Neural cell (in vitro differentiated cells): ENCODE measurements at regions not wholly inside any gene's neighbourhood (a gene's known extent, or its start where the extent isn't known, plus 50 kb on each side); places are given as distances from the start of the nearest gene placed in this dataset.

Experiments used
- H2AFZ ChIP-seq: fragments of 200-600, 300-800 bp; sonication (generic), shearing (Covaris generic); 2 replicates; pipeline ENCODE4 v1.6.0; 2014; ENCODE audit warnings: low read depth, mild to moderate bottlenecking, antibody characterized with exemption, low read length, moderate library complexity
- H3F3A ChIP-seq: fragments of 200-600 bp; shearing (Covaris generic); 2 replicates; pipeline ENCODE4 v1.6.1; 2016; ENCODE audit warnings: mild to moderate bottlenecking, moderate library complexity, mixed read lengths, antibody characterized with exemption, low read length; ENCODE audit not compliant: insufficient read depth, poor library complexity, severe bottlenecking
- H3K27ac ChIP-seq: fragments of 200-600, 300-800 bp; sonication (generic), shearing (Covaris generic); 2 replicates; pipeline ENCODE4 v1.5.1; 2014; ENCODE audit warnings: mild to moderate bottlenecking, low read length, moderate library complexity
- H3K27me3 ChIP-seq: fragments of 300-800, 200-600 bp; sonication (generic), shearing (Covaris generic); 2 replicates; pipeline ENCODE4 v1.6.0; 2014; ENCODE audit warnings: mild to moderate bottlenecking, low read depth, low read length, moderate library complexity; ENCODE audit not compliant: insufficient read depth
- H3K36me3 ChIP-seq: fragments of 300-800, 200-600 bp; sonication (generic), shearing (Covaris generic); 2 replicates; pipeline ENCODE4 v1.5.1; 2014; ENCODE audit warnings: mild to moderate bottlenecking, antibody characterized with exemption, low read length, moderate library complexity; ENCODE audit not compliant: insufficient read depth
- H3K4me2 ChIP-seq: fragments of 300-800, 200-600 bp; sonication (generic), shearing (Covaris generic); 2 replicates; pipeline ENCODE4 v1.6.0; 2014; ENCODE audit warnings: mild to moderate bottlenecking, low read length
- H3K4me3 ChIP-seq: fragments of 300-800, 200-600 bp; sonication (generic), shearing (Covaris generic); 2 replicates; pipeline ENCODE4 v1.5.1; 2014; ENCODE audit warnings: mild to moderate bottlenecking, low read length, moderate library complexity
- H3K79me2 ChIP-seq: fragments of 200-600 bp; shearing (Covaris generic); replicated peaks from 2 replicates; pipeline ENCODE4 v1.6.0; 2014; ENCODE audit warnings: mild to moderate bottlenecking, low read length, moderate library complexity; ENCODE audit not compliant: insufficient read depth
- H3K9ac ChIP-seq: fragments of 300-800, 200-600 bp; sonication (generic), shearing (Covaris generic); 2 replicates; pipeline ENCODE4 v1.6.1; 2016; ENCODE audit warnings: mild to moderate bottlenecking, low read length, mixed read lengths
- H3K9me2 ChIP-seq: fragments of 200-600 bp; shearing (Covaris generic); 2 replicates; pipeline ENCODE4 v1.6.1; 2016; ENCODE audit warnings: mild to moderate bottlenecking, low read length, mixed read lengths; ENCODE audit not compliant: insufficient read depth
- H3K9me3 ChIP-seq: fragments of 200-600, 300-800 bp; sonication (generic), shearing (Covaris generic); 2 replicates; pipeline ENCODE4 v1.6.1; 2016; ENCODE audit warnings: mild to moderate bottlenecking, mixed run types, low read length, moderate library complexity, mixed read lengths
- H4K20me1 ChIP-seq: fragments of 200-600 bp; shearing (Covaris generic); 2 replicates; pipeline ENCODE4 v1.6.1; 2016; ENCODE audit warnings: mild to moderate bottlenecking, mixed run types; ENCODE audit not compliant: insufficient read depth
- CTCF ChIP-seq: fragments of 450-650 bp; IDR thresholded peaks from 2 replicates; pipeline ENCODE4 v1.5.1; 2014; ENCODE audit warnings: antibody characterized with exemption, mild to moderate bottlenecking, moderate library complexity; ENCODE audit not compliant: poor library complexity, severe bottlenecking
- EP300 ChIP-seq: fragments of 450-650 bp; conservative IDR thresholded peaks from 2 replicates; pipeline ENCODE4 v1.6.1; 2014; ENCODE audit warnings: antibody characterized with exemption, mild to moderate bottlenecking, moderate library complexity; ENCODE audit not compliant: poor library complexity, severe bottlenecking
- EZH2 ChIP-seq: fragments of 200-600, 300-800 bp; shearing (Covaris generic), sonication (generic); IDR thresholded peaks from 2 replicates; pipeline ENCODE4 v1.6.1; 2014; ENCODE audit warnings: antibody characterized with exemption, low read length, borderline replicate concordance, mild to moderate bottlenecking; ENCODE audit not compliant: insufficient read depth, poor library complexity, severe bottlenecking
- MXI1 ChIP-seq: fragments of 450-650 bp; conservative IDR thresholded peaks from 2 replicates; pipeline ENCODE4 v1.6.1; 2014; ENCODE audit warnings: antibody characterized with exemption, mild to moderate bottlenecking; ENCODE audit not compliant: poor library complexity, severe bottlenecking
- POLR2AphosphoS5 ChIP-seq: IDR thresholded peaks from 2 replicates; pipeline ENCODE4 v1.6.1; 2012
- RAD21 ChIP-seq: fragments of 450-650 bp; conservative IDR thresholded peaks from 2 replicates; pipeline ENCODE4 v1.6.1; 2014; ENCODE audit warnings: antibody characterized with exemption, mild to moderate bottlenecking, moderate library complexity
- SMC3 ChIP-seq: fragments of 450-650 bp; conservative IDR thresholded peaks from 2 replicates; pipeline ENCODE4 v1.6.1; 2014; ENCODE audit warnings: antibody characterized with exemption, mild to moderate bottlenecking, moderate library complexity; ENCODE audit not compliant: poor library complexity
- TAF1 ChIP-seq: IDR thresholded peaks from 2 replicates; pipeline ENCODE4 v1.6.1; 2012; ENCODE audit warnings: low read depth
- TF ChIP-seq, protein P1 (sequence below): IDR thresholded peaks from 2 replicates; pipeline ENCODE4 v1.6.1; 2012; ENCODE audit warnings: borderline replicate concordance

DNA sequence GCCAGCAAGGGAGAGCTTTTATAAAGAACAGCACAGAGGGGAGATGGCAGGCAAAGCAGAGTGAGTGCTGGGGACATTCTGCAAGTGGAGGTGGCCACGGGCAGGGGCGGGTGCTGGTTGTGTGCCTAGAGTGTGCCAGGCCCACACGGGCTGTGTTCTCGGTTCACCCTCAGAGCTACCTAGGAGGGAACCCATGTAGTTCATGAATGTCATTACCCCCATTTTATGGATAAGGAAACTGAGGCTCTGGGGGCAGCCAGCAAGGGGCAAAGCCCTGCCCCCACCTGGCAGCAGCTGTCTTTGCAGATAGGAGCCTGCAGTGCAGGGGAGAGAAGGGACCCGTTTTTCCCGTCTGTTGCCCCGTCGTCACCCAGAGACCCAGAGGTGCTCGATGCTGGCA lies 85.2 kb upstream of the NCOR2 start:
- Histone ChIP-seq H3K4me3 (no peak overlapping the region), H3K4me2 (no peak overlapping the region), H3K27me3 (no peaks in the 10 kb centered on the region), H3K9me3 (no peaks in the 10 kb centered on the region), H3K36me3 (no peaks in the 10 kb centered on the region), H3K9me2 (no peaks in the 10 kb centered on the region), H3K79me2 (no peaks in the 10 kb centered on the region), H4K20me1 (no peaks in the 10 kb centered on the region), H3F3A (no peaks in the 10 kb centered on the region), H3K27ac (no peak overlapping the region), H2AFZ (no peak overlapping the region), H3K9ac (no peak overlapping the region)
- TF ChIP-seq EZH2: no peak
- no peak for TF ChIP-seq RAD21
- no peak for TF ChIP-seq MXI1
- TF ChIP-seq, protein P1, sequence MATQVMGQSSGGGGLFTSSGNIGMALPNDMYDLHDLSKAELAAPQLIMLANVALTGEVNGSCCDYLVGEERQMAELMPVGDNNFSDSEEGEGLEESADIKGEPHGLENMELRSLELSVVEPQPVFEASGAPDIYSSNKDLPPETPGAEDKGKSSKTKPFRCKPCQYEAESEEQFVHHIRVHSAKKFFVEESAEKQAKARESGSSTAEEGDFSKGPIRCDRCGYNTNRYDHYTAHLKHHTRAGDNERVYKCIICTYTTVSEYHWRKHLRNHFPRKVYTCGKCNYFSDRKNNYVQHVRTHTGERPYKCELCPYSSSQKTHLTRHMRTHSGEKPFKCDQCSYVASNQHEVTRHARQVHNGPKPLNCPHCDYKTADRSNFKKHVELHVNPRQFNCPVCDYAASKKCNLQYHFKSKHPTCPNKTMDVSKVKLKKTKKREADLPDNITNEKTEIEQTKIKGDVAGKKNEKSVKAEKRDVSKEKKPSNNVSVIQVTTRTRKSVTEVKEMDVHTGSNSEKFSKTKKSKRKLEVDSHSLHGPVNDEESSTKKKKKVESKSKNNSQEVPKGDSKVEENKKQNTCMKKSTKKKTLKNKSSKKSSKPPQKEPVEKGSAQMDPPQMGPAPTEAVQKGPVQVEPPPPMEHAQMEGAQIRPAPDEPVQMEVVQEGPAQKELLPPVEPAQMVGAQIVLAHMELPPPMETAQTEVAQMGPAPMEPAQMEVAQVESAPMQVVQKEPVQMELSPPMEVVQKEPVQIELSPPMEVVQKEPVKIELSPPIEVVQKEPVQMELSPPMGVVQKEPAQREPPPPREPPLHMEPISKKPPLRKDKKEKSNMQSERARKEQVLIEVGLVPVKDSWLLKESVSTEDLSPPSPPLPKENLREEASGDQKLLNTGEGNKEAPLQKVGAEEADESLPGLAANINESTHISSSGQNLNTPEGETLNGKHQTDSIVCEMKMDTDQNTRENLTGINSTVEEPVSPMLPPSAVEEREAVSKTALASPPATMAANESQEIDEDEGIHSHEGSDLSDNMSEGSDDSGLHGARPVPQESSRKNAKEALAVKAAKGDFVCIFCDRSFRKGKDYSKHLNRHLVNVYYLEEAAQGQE: no peak
- no peak for TF ChIP-seq POLR2AphosphoS5
- no peak for TF ChIP-seq EP300
- TF ChIP-seq CTCF: no peak
- no peak for TF ChIP-seq TAF1
- TF ChIP-seq SMC3: no peak

DNA sequence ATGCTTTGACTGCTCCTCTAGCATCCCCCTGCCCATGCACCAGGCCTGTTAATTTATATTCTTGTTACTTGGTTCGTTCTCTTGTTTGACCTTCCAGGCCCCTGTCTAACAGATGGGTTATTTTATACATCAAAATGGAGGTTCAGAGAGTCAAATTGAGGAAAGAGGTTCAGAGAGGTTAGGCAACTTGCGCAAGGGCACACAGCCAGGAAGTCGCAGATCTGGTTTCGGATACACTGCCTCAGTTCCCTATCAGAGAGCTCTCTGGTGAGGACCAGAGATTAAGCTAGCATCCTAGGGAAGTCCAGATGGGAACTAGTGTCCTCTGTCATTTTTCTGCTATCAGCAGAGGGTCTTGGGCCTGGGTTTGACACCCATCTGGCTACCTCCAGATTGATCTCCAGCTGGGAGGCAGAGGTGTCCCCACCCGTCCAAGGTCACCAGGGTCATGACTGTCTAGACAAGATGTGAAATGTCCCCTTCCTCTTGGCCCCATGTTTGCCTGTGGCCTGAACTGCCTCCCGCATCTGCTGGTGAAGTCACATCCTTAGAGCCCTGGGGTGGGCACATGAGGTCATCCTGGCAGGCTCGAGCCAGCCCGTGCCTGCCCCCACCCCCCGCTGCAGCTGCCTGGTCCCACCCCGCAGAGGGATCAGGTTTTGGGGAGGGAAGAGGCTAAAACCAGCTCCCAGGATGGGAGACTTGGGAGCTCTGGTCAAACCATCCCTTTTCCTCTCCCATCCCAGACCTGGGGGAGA lies 84.3 kb upstream of the NCOR2 start:
- no peak overlapping the region for H3K4me3 ChIP-seq
- H4K20me1 ChIP-seq: no peaks in the 10 kb centered on the region
- TF ChIP-seq TAF1 (no peak), POLR2AphosphoS5 (no peak), MXI1 (no peak), EZH2 (no peak), EP300 (no peak)
- TF ChIP-seq, protein P1: no peak
- H3K27ac ChIP-seq: no peak overlapping the region
- H3K9ac ChIP-seq: no peak overlapping the region
- H3K9me3 ChIP-seq: no peaks in the 10 kb centered on the region
- H3K4me2 ChIP-seq: no peak overlapping the region
- H3K36me3 ChIP-seq: no peaks in the 10 kb centered on the region
- H3F3A ChIP-seq: no peaks in the 10 kb centered on the region
- no peaks in the 10 kb centered on the region for H3K9me2 ChIP-seq
- no peak overlapping the region for H2AFZ ChIP-seq
- H3K27me3 ChIP-seq: no peaks in the 10 kb centered on the region
- no peaks in the 10 kb centered on the region for H3K79me2 ChIP-seq
